ENCODE measurements at regions not wholly inside any gene's neighbourhood (a gene's known extent, or its start where the extent isn't known, plus 50 kb on each side); places are given as distances from the start of the nearest gene placed in this dataset.

DNA sequence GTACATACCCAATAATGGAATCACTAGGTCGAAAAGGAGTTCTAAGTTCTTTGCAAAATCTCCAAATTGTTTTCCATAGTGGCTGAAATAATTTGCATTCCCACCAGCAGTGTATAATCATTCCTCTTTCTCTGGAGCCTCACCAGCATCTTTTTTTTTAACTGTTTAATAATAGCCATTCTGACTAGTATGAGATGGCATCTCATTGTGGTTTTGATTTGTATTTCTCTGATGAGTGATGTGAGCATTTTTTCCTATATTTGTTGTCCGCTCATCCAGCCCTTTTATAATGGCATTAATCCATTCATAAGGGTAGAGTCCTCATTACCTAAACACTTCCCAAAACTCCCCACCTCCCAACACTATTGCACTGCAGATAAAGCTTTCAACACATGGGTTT lies 278.3 kb downstream of the SEC23A start:
- TF ChIP-seq CTCF (IDR thresholded peaks at IDR 0.05) (no peak), POLR2A (IDR thresholded peaks at IDR 0.05) (no peak)

Data from body of pancreas (tissue), 4 donors.